ENCODE measurements at regions not wholly inside any gene's neighbourhood (a gene's known extent, or its start where the extent isn't known, plus 50 kb on each side); places are given as distances from the start of the nearest gene placed in this dataset.

DNA sequence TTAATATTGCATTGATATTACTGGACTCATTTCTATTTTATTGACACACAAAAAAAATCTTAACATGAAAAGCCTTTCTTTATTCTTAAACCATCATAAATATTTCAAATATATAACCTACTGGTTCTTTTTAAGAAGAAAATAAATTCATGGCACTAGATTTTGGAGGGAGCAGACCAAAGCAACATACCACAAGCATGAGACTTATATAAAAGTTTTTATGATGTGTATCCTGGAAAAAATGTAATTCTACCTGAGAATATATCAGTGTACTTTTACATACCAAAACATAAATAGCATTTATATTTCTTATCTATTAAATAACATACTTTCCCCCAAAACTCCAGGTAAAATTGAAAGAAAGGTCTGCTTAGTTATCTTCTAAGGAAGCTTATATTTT, 508.2 kb upstream of the SEMA3D start:
- intact Hi-C loops (cut with micrococcal nuclease) = no loop called here
- no peak for TF ChIP-seq ZBTB33 (IDR thresholded peaks at IDR 0.05; ENCODE audit: extremely low read depth, insufficient replicate concordance, low read length)
- TF ChIP-seq CBX3 (IDR thresholded peaks at IDR 0.05; ENCODE audit: low read depth) = no peak
- TF ChIP-seq ZFX (IDR thresholded peaks at IDR 0.05) = no peak
- no peak for TF ChIP-seq FOSL1 (IDR thresholded peaks at IDR 0.05; ENCODE audit: low read depth)
- no peak for TF ChIP-seq TCF7L2 (IDR thresholded peaks at IDR 0.05; ENCODE audit: borderline replicate concordance, extremely low read depth, insufficient read depth, insufficient read length)
- no peak for TF ChIP-seq MAX (IDR thresholded peaks at IDR 0.05)
- no peak for TF ChIP-seq SIN3A (IDR thresholded peaks at IDR 0.05; ENCODE audit: low read depth)
- no peak for TF ChIP-seq RAD21 (IDR thresholded peaks at IDR 0.05; ENCODE audit: low read depth)
- TF ChIP-seq POLR2A (IDR thresholded peaks at IDR 0.05; ENCODE audit: borderline replicate concordance, extremely low read depth, insufficient read depth, insufficient read length) = no peak
- no peak for TF ChIP-seq JUND (IDR thresholded peaks at IDR 0.05)
- TF ChIP-seq SRF (IDR thresholded peaks at IDR 0.05; ENCODE audit: low read depth) = no peak
- no peak for TF ChIP-seq SP1 (IDR thresholded peaks at IDR 0.05; ENCODE audit: low read depth)
- TF ChIP-seq POLR2AphosphoS5 (IDR thresholded peaks at IDR 0.05; ENCODE audit: low read depth, low read length) = no peak
- no peak for TF ChIP-seq REST (IDR thresholded peaks at IDR 0.05; ENCODE audit: low read depth)
- Histone ChIP-seq H3K9me2 (ENCODE audit: insufficient read depth) (no peaks in the 10 kb centered on the region), H2AFZ (ENCODE audit: low read depth, low read length, poor library complexity, severe bottlenecking) (no peak overlapping the region), H3K9ac (ENCODE audit: low read length) (no peak overlapping the region), H3K79me2 (ENCODE audit: insufficient read depth, low read length) (no peaks in the 10 kb centered on the region), H3K4me3 (replicated peaks in 1 of 2; ENCODE audit: low read depth in 1 of 2, low read length in 2 of 2) (no peak overlapping the region), H4K20me1 (ENCODE audit: insufficient read depth) (no peaks in the 10 kb centered on the region), H3K27ac (ENCODE audit: low read depth, low read length) (no peak overlapping the region), H3K36me3 (ENCODE audit: control insufficient read depth in 1 of 2, insufficient read depth in 2 of 2, low read length in 2 of 2) (no peaks in the 10 kb centered on the region), H3K4me2 (ENCODE audit: low read length) (no peak overlapping the region), H3K9me3 (ENCODE audit: control insufficient read depth in 1 of 2, insufficient read depth in 1 of 2, low read depth in 1 of 2, low read length in 2 of 2) (no peaks in the 10 kb centered on the region), H3K4me1 (ENCODE audit: control insufficient read depth in 1 of 2, insufficient read depth in 2 of 2, low read length in 2 of 2) (peaks cover 0 to 6% of the 10 kb centered on the region in 2 experiments; a peak in 1 of 4 replicates), H3K27me3 (ENCODE audit: insufficient read depth, low read length) (no peaks in the 10 kb centered on the region)
- DNase-seq (ENCODE audit: low read depth, low spot score) = no peak
- POLR2A ChIA-PET = no interaction called here
- no peak for ATAC-seq
- RAD21 ChIA-PET (ENCODE audit: low non-redundant PET in 1 of 2, low total read pairs in 2 of 2, uncharacterized antibody in 2 of 2, unreplicated experiment in 2 of 2) = no interaction called here
- CTCF ChIA-PET = no interaction called here
- no TSS peak for BruUV-seq (replicated peaks)
